ENCODE measurements at regions not wholly inside any gene's neighbourhood (a gene's known extent, or its start where the extent isn't known, plus 50 kb on each side); places are given as distances from the start of the nearest gene placed in this dataset.

GRCh38 chr15:37873336-37873735 is 61.1 kb upstream of the TMCO5A start:
- WGBS, result 95% methylated on average over 3 of the region's 3 CpGs
- no peak overlapping the region for H3K27ac ChIP-seq (ENCODE audit: low read depth, low read length)
- H3K27me3 ChIP-seq (ENCODE audit: insufficient read depth, low read length), result no peaks in the 10 kb centered on the region
- H3K9me3 ChIP-seq (ENCODE audit: insufficient read depth, low read depth, low read length), result no peaks in the 10 kb centered on the region
- H3K4me3 ChIP-seq (ENCODE audit: low read length), result no peak overlapping the region
- H3K4me1 ChIP-seq (ENCODE audit: insufficient read depth, low read length), result peaks cover 3% of the 10 kb centered on the region
- no peaks in the 10 kb centered on the region for H3K36me3 ChIP-seq (ENCODE audit: insufficient read depth, low read length)
- no peak overlapping the region for H3K9ac ChIP-seq (ENCODE audit: low read depth, low read length)

GRCh38 chr15:37876900-37877299 is 57.5 kb upstream of the TMCO5A start:
- no peak overlapping the region for H3K4me3 ChIP-seq (ENCODE audit: low read length)
- no peaks in the 10 kb centered on the region for H3K27me3 ChIP-seq (ENCODE audit: insufficient read depth, low read length)
- H3K27ac ChIP-seq (ENCODE audit: low read depth, low read length), result no peak overlapping the region
- 92% methylated on average over 3 of the region's 3 CpGs for WGBS
- no peak overlapping the region for H3K9ac ChIP-seq (ENCODE audit: low read depth, low read length)
- no peaks in the 10 kb centered on the region for H3K36me3 ChIP-seq (ENCODE audit: insufficient read depth, low read length)
- no peaks in the 10 kb centered on the region for H3K9me3 ChIP-seq (ENCODE audit: insufficient read depth, low read depth, low read length)
- H3K4me1 ChIP-seq (ENCODE audit: insufficient read depth, low read length), result peaks cover 7% of the 10 kb centered on the region

- H3K4me1 ChIP-seq (ENCODE audit: insufficient read depth, low read length), result peaks cover 7% of the 10 kb centered on the region
Observed at GRCh38 chr15:37877851-37878741, 56.3 kb upstream of the TMCO5A start.

GRCh38 chr15:37880009-37880834 is 54.2 kb upstream of the TMCO5A start:
- Histone ChIP-seq H3K27me3 (ENCODE audit: insufficient read depth, low read length) (no peaks in the 10 kb centered on the region), H3K4me3 (ENCODE audit: low read length) (no peak overlapping the region), H3K9ac (ENCODE audit: low read depth, low read length) (no peak overlapping the region), H3K36me3 (ENCODE audit: insufficient read depth, low read length) (no peaks in the 10 kb centered on the region), H3K9me3 (ENCODE audit: insufficient read depth, low read depth, low read length) (no peaks in the 10 kb centered on the region), H3K27ac (ENCODE audit: low read depth, low read length) (no peak overlapping the region), H3K4me1 (ENCODE audit: insufficient read depth, low read length) (peaks cover 7% of the 10 kb centered on the region)
- WGBS, result 58% methylated on average over 11 of the region's 12 CpGs

More at GRCh38 chr15:37877851-37878741, 56.3 kb upstream of the TMCO5A start:
- Histone ChIP-seq H3K27ac (ENCODE audit: low read depth, low read length) (no peak overlapping the region), H3K27me3 (ENCODE audit: insufficient read depth, low read length) (no peaks in the 10 kb centered on the region), H3K9me3 (ENCODE audit: insufficient read depth, low read depth, low read length) (no peaks in the 10 kb centered on the region), H3K36me3 (ENCODE audit: insufficient read depth, low read length) (no peaks in the 10 kb centered on the region), H3K9ac (ENCODE audit: low read depth, low read length) (no peak overlapping the region), H3K4me3 (ENCODE audit: low read length) (no peak overlapping the region)
- WGBS, result 82% methylated on average over 7 of the region's 7 CpGs

- Histone ChIP-seq H3K27me3 (ENCODE audit: insufficient read depth, low read length) (no peaks in the 10 kb centered on the region), H3K36me3 (ENCODE audit: insufficient read depth, low read length) (no peaks in the 10 kb centered on the region), H3K9ac (ENCODE audit: low read depth, low read length) (no peak overlapping the region), H3K4me3 (ENCODE audit: low read length) (no peak overlapping the region), H3K4me1 (ENCODE audit: insufficient read depth, low read length) (peaks cover 7% of the 10 kb centered on the region), H3K27ac (ENCODE audit: low read depth, low read length) (no peak overlapping the region), H3K9me3 (ENCODE audit: insufficient read depth, low read depth, low read length) (no peaks in the 10 kb centered on the region)
- WGBS, result 77% methylated on average over 1 of the region's 2 CpGs
Observed at GRCh38 chr15:37880835-37881153, 53.6 kb upstream of the TMCO5A start.

GRCh38 chr15:37881237-37882013 is 53.0 kb upstream of the TMCO5A start:
- H3K4me3 ChIP-seq (ENCODE audit: low read length), result no peak overlapping the region
- H3K9me3 ChIP-seq (ENCODE audit: insufficient read depth, low read depth, low read length), result no peaks in the 10 kb centered on the region
- no peaks in the 10 kb centered on the region for H3K27me3 ChIP-seq (ENCODE audit: insufficient read depth, low read length)
- H3K36me3 ChIP-seq (ENCODE audit: insufficient read depth, low read length), result no peaks in the 10 kb centered on the region
- peaks cover 7% of the 10 kb centered on the region for H3K4me1 ChIP-seq (ENCODE audit: insufficient read depth, low read length)
- no peak overlapping the region for H3K9ac ChIP-seq (ENCODE audit: low read depth, low read length)
- no peak overlapping the region for H3K27ac ChIP-seq (ENCODE audit: low read depth, low read length)
- WGBS, result 93% methylated on average over 6 of the region's 8 CpGs

GRCh38 chr15:37882640-37883039 is 51.8 kb upstream of the TMCO5A start:
- Histone ChIP-seq H3K4me1 (ENCODE audit: insufficient read depth, low read length) (peaks cover 7% of the 10 kb centered on the region), H3K27ac (ENCODE audit: low read depth, low read length) (no peak overlapping the region), H3K9me3 (ENCODE audit: insufficient read depth, low read depth, low read length) (no peaks in the 10 kb centered on the region), H3K4me3 (ENCODE audit: low read length) (no peak overlapping the region), H3K27me3 (ENCODE audit: insufficient read depth, low read length) (no peaks in the 10 kb centered on the region), H3K9ac (ENCODE audit: low read depth, low read length) (no peak overlapping the region), H3K36me3 (ENCODE audit: insufficient read depth, low read length) (no peaks in the 10 kb centered on the region)
- 100% methylated on average over 1 of the region's 2 CpGs for WGBS
